ENCODE measurements at regions not wholly inside any gene's neighbourhood (a gene's known extent, or its start where the extent isn't known, plus 50 kb on each side); places are given as distances from the start of the nearest gene placed in this dataset.

DNA sequence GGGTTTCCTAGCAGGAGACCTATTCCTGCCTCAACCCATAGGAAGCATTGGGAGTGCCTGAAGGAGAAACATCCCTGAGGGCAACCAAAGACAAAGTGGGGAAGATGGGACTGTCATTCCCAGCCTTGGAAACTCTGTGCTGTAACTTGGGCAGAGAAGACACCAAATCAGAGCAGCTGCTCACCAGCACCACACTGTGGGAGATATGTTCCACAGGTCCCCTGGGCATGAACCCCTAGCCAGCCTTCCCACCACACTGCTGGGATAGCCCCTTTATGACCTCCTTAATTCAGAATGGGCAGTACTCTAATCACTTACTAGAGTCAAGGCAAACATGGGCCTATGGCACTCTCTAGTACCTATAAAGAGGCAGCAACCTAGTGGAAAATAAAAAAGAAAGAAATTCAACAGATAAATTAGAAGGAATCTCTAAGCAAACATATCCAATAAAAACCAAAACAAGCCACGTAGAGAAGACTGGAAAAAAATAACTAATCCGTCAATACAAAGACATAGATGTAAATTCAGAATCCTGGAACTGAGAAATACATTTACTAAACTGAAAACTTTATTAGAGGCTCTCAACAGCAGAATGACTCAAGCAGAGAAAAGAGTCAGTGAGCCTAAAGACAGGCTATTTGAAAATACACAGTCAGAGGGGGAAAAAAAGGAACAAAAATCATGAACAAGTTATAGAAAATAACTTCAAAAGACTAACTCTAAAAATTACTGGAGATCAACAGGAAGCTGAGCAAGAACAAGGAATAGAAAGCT lies 878.4 kb upstream of the FRG1 start:
- TF ChIP-seq REST (IDR thresholded peaks at IDR 0.05; ENCODE audit: insufficient read depth in 1 of 2, low read depth in 2 of 2, low read length in 2 of 2): no peak
- no peak for TF ChIP-seq POLR2AphosphoS5 (IDR thresholded peaks at IDR 0.05; ENCODE audit: low read depth, low read length)
- no peak for TF ChIP-seq TAF1 (IDR thresholded peaks at IDR 0.05; ENCODE audit: borderline replicate concordance, insufficient read depth, low read length)
